PC-3 (cell line): ENCODE measurements at regions not wholly inside any gene's neighbourhood (a gene's known extent, or its start where the extent isn't known, plus 50 kb on each side); places are given as distances from the start of the nearest gene placed in this dataset.

Source experiments
- EZH2 ChIP-seq: fragments of 300-600 bp; sonication (generic); IDR thresholded peaks from one replicate; pipeline ENCODE4 v1.6.1; 2017; ENCODE audit warnings: antibody characterized with exemption, mild to moderate bottlenecking, low read length; ENCODE audit not compliant: unreplicated experiment
- EZH2phosphoT487 ChIP-seq: fragments of 300-600 bp; sonication (generic); IDR thresholded peaks from 2 replicates; pipeline ENCODE4 v1.6.1; 2018; ENCODE audit warnings: mild to moderate bottlenecking, antibody characterized with exemption, low read length, borderline replicate concordance
- TF ChIP-seq, protein P1 (sequence below): fragments of 300-600 bp; sonication (generic); conservative IDR thresholded peaks from 2 replicates; pipeline ENCODE4 v1.5.1; 2017; ENCODE audit warnings: antibody characterized with exemption, low read depth, mild to moderate bottlenecking, low read length

GRCh38 chr13:19052931-19053330, 128.7 kb downstream of the TUBA3C start:
- TF ChIP-seq, protein P1, sequence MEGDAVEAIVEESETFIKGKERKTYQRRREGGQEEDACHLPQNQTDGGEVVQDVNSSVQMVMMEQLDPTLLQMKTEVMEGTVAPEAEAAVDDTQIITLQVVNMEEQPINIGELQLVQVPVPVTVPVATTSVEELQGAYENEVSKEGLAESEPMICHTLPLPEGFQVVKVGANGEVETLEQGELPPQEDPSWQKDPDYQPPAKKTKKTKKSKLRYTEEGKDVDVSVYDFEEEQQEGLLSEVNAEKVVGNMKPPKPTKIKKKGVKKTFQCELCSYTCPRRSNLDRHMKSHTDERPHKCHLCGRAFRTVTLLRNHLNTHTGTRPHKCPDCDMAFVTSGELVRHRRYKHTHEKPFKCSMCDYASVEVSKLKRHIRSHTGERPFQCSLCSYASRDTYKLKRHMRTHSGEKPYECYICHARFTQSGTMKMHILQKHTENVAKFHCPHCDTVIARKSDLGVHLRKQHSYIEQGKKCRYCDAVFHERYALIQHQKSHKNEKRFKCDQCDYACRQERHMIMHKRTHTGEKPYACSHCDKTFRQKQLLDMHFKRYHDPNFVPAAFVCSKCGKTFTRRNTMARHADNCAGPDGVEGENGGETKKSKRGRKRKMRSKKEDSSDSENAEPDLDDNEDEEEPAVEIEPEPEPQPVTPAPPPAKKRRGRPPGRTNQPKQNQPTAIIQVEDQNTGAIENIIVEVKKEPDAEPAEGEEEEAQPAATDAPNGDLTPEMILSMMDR = no peak
- no peak for TF ChIP-seq EZH2
- TF ChIP-seq EZH2phosphoT487 = no peak
